Activated B cell treated with CpG ODN at 0.5 μM for 24 hours (primary cell): ENCODE measurements at regions not wholly inside any gene's neighbourhood (a gene's known extent, or its start where the extent isn't known, plus 50 kb on each side); places are given as distances from the start of the nearest gene placed in this dataset.

Experiments
- ATAC-seq: fragments of 200-7000 bp; cut with Tn5 transposase; one replicate; pipeline ENCODE4 v1.10.0; 2021; ENCODE audit warnings: low read depth, mild to moderate bottlenecking, moderate library complexity
- CTCF ChIA-PET: fragments of 350-600 bp; sonication (Branson Sonifier 250); formaldehyde crosslinking; loops from one replicate; lab custom pipeline; 2021; ENCODE audit warnings: antibody characterized with exemption; lab: Charles Lee
- POLR2A ChIA-PET: fragments of 350-600 bp; sonication (Branson Sonifier 250); formaldehyde crosslinking; loops from one replicate; lab custom pipeline; 2021; ENCODE audit warnings: antibody characterized with exemption; lab: Charles Lee
- DNase-seq: peaks from one replicate; pipeline ENCODE4 v3.0.0; 2022
- H3K27ac Mint-ChIP-seq: one replicate; pipeline ENCODE4 v1.8.0; 2020; ENCODE audit warnings: mixed read lengths
- H3K27me3 Mint-ChIP-seq: one replicate; pipeline ENCODE4 v1.8.0; 2021; ENCODE audit warnings: mixed read lengths
- H3K36me3 Mint-ChIP-seq: one replicate; pipeline ENCODE4 v1.8.0; 2021; ENCODE audit warnings: low read depth, mixed read lengths
- H3K4me1 Mint-ChIP-seq: one replicate; pipeline ENCODE4 v1.8.0; 2021; ENCODE audit warnings: mixed read lengths
- H3K4me3 Mint-ChIP-seq: one replicate; pipeline ENCODE4 v1.8.0; 2020; ENCODE audit warnings: mild to moderate bottlenecking, mixed read lengths
- H3K9me3 Mint-ChIP-seq: one replicate; pipeline ENCODE4 v1.8.0; 2020; ENCODE audit warnings: mixed read lengths
- CTCF ChIP-seq: fragments of 200-600 bp; IDR thresholded peaks from one replicate; pipeline ENCODE4 v1.8.0; 2022; ENCODE audit warnings: antibody characterized with exemption, mild to moderate bottlenecking
- intact Hi-C: fragments of 100-400 bp; cut with micrococcal nuclease; formaldehyde crosslinking; loops from one replicate; pipeline ENCODE4 v1.15.1; 2024

- no peak for TF ChIP-seq CTCF
- DNase-seq (no peak), ATAC-seq (no peak)
- Mint-ChIP-seq H3K27ac (no peak overlapping the region), H3K9me3 (peaks cover 4% of the 10 kb centered on the region), H3K4me3 (no peak overlapping the region), H3K36me3 (no peaks in the 10 kb centered on the region), H3K4me1 (no peaks in the 10 kb centered on the region), H3K27me3 (no peaks in the 10 kb centered on the region)
- intact Hi-C loops: no loop called here
- CTCF ChIA-PET: no interaction called here
- POLR2A ChIA-PET: no interaction called here
Observed at GRCh38 chr4:178553201-178553600, 1111.0 kb upstream of the AGA start.

DNA sequence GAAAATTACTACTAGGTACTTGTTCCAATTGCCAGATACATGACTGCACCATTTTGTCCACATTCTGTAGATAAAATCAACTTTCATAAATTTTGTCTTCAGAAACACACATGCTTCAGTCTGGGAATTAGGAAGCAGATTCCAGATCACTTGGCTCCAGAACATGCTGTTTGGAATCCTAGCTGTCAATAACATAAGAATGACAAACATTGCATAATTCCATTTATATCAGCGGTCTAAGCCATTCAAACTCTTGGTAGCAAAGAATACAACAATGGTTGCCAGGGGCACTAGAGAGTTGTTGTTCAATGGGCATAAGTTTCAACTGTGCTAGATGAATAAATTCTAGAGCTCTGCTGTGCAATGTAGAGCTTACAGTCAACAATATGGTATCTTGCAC, 1112.1 kb upstream of the AGA start:
- Mint-ChIP-seq H3K9me3 (peaks cover 4% of the 10 kb centered on the region), H3K27ac (no peak overlapping the region), H3K4me1 (no peaks in the 10 kb centered on the region), H3K36me3 (no peaks in the 10 kb centered on the region), H3K27me3 (no peaks in the 10 kb centered on the region), H3K4me3 (no peak overlapping the region)
- no peak for DNase-seq
- intact Hi-C loops: no loop called here
- ChIA-PET POLR2A (no interaction called here), CTCF (no interaction called here)
- TF ChIP-seq CTCF: no peak
- ATAC-seq: no peak

GRCh38 chr4:178556796-178557195, 1114.6 kb upstream of the AGA start:
- H3K36me3 Mint-ChIP-seq: no peaks in the 10 kb centered on the region
- TF ChIP-seq CTCF: no peak
- peaks cover 4% of the 10 kb centered on the region for H3K9me3 Mint-ChIP-seq
- no peaks in the 10 kb centered on the region for H3K4me1 Mint-ChIP-seq
- CTCF ChIA-PET: no interaction called here
- no peaks in the 10 kb centered on the region for H3K27me3 Mint-ChIP-seq
- DNase-seq (no peak), ATAC-seq (no peak)
- H3K4me3 Mint-ChIP-seq: no peak overlapping the region
- POLR2A ChIA-PET: no interaction called here
- intact Hi-C loops: no loop called here
- no peak overlapping the region for H3K27ac Mint-ChIP-seq

- Mint-ChIP-seq H3K36me3 (no peaks in the 10 kb centered on the region), H3K4me3 (no peak overlapping the region), H3K27ac (no peak overlapping the region), H3K27me3 (no peaks in the 10 kb centered on the region), H3K9me3 (no peaks in the 10 kb centered on the region), H3K4me1 (no peaks in the 10 kb centered on the region)
- intact Hi-C loops: no loop called here
- no peak for ATAC-seq
- POLR2A ChIA-PET: no interaction called here
- CTCF ChIA-PET: no interaction called here
- no peak for TF ChIP-seq CTCF
- DNase-seq: no peak
Observed at GRCh38 chr4:178577933-178578332, 1135.7 kb upstream of the AGA start.

DNA sequence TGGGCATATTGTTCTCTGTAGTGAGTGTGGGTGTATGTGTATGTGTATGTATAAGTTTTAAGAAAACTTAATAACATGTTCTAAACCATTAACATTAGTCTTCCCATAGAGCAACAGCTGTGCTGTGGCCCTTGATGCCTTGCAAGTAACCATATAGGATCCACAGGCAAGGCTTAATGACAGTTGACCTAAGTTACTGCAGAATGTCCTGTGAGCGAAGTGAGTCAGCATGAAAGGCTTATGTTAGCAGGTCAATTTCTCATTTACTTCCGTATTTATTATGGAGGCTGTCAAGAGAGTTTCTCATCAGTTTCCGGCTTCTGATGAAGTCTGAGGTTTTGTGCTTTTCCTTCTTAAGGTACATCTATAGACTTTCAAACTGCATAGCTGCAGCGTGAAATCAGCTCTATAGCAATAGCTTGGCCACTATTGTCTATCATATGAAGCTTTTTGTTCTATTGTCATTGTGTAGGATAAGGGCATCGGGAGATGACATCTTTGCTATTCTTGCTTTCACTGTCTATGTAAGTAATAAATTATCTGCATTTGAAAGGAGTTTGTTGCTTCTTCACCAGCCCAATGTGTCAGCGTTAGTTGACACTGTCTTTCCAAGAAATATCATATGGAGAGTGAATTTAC, 1153.4 kb upstream of the AGA start:
- no peaks in the 10 kb centered on the region for H3K36me3 Mint-ChIP-seq
- ATAC-seq (no peak), DNase-seq (no peak)
- no peak for TF ChIP-seq CTCF
- H3K27ac Mint-ChIP-seq: no peak overlapping the region
- intact Hi-C loops: no loop called here
- H3K9me3 Mint-ChIP-seq: peaks cover 18% of the 10 kb centered on the region
- CTCF ChIA-PET: interaction anchor here (0.6 kb wide), 1 partner anchor 278 kb away, joined by 3 read pairs; no protein-coding TSS in a partner anchor
- no peaks in the 10 kb centered on the region for H3K27me3 Mint-ChIP-seq
- H3K4me3 Mint-ChIP-seq: no peak overlapping the region
- no peaks in the 10 kb centered on the region for H3K4me1 Mint-ChIP-seq
- POLR2A ChIA-PET: no interaction called here
